Effector memory CD4-positive, alpha-beta T cell (primary cell): ENCODE measurements at regions not wholly inside any gene's neighbourhood (a gene's known extent, or its start where the extent isn't known, plus 50 kb on each side); places are given as distances from the start of the nearest gene placed in this dataset.

Experiments
- DNase-seq, 3 donors: peaks; one replicate each; pipeline ENCODE4 v3.0.0-alpha.2; 2020
- H3K27ac ChIP-seq: 2 replicates; pipeline ENCODE4 v1.7.0; 2013; ENCODE audit warnings: mild to moderate bottlenecking, low read length, moderate library complexity; ENCODE audit not compliant: insufficient read depth, poor library complexity, severe bottlenecking
- H3K27me3 ChIP-seq: replicated peaks from 2 replicates; pipeline ENCODE4 v1.7.0; 2013; ENCODE audit warnings: mild to moderate bottlenecking, low read length; ENCODE audit not compliant: insufficient read depth, control insufficient read depth, poor library complexity, severe bottlenecking
- H3K36me3 ChIP-seq: 2 replicates; pipeline ENCODE4 v1.7.0; 2013; ENCODE audit warnings: mild to moderate bottlenecking, low read length, moderate library complexity; ENCODE audit not compliant: control insufficient read depth, insufficient read depth
- H3K4me1 ChIP-seq: 2 replicates; pipeline ENCODE4 v1.7.0; 2013; ENCODE audit warnings: low read length, mild to moderate bottlenecking; ENCODE audit not compliant: control insufficient read depth, insufficient read depth, poor library complexity, severe bottlenecking
- H3K4me3 ChIP-seq: 2 replicates; pipeline ENCODE4 v1.7.0; 2013; ENCODE audit warnings: low read length, low read depth, mild to moderate bottlenecking; ENCODE audit not compliant: insufficient read depth, poor library complexity, severe bottlenecking
- H3K9me3 ChIP-seq: 2 replicates; pipeline ENCODE4 v1.7.0; 2013; ENCODE audit warnings: mild to moderate bottlenecking, low read length, moderate library complexity; ENCODE audit not compliant: control insufficient read depth

- no peaks in the 10 kb centered on the region for H3K36me3 ChIP-seq
- no peak overlapping the region for H3K27ac ChIP-seq
- no peaks in the 10 kb centered on the region for H3K4me1 ChIP-seq
- DNase-seq: no peak
- no peaks in the 10 kb centered on the region for H3K27me3 ChIP-seq
- H3K9me3 ChIP-seq: no peaks in the 10 kb centered on the region
- no peak overlapping the region for H3K4me3 ChIP-seq
These were observed 74.7 kb downstream of the BUD13 start for GRCh38 chr11:116698080-116698479.

DNA sequence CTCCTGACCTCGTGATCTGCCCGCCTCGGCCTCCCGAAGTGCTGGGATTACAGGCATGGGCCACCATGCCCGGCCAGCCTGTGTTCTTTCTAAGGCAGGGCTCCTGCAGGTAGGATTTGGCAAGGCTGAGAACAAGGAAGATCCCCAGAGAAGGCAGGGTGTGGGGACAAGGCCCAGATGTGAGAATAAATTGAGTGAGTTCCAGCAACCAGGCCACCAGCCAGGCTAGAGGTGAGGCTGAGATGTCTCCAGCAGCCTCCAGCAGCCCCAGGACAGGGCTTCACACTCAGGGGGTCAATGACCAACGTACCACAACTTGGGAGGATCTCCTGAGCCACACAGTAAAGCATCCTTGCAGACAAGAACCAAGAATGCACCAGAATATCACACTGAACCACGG is 75.1 kb downstream of the BUD13 start:
- DNase-seq: no peak
- H3K36me3 ChIP-seq: no peaks in the 10 kb centered on the region
- no peaks in the 10 kb centered on the region for H3K4me1 ChIP-seq
- no peak overlapping the region for H3K27ac ChIP-seq
- no peak overlapping the region for H3K4me3 ChIP-seq
- no peaks in the 10 kb centered on the region for H3K9me3 ChIP-seq
- no peaks in the 10 kb centered on the region for H3K27me3 ChIP-seq

DNA sequence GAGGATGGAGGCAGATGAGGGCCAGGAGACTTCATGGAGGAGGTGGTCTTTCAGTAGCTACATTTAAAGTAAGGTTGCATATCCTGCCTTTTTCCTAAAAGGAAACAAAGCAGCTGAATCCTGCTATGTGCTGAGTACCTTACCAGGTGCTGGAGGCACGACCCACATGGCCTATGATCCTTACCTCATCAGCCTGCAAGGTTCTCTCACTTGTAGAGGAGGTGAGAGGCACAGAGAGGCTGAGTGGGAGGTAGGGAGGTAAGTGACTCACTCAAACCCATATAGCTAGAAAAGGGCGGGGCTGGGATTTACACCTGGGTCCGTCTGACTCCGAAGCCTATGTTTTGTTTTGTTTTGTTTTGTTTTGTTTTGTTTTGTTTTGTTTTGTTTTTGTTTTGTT is 75.8 kb downstream of the BUD13 start:
- Histone ChIP-seq H3K4me3 (no peak overlapping the region), H3K36me3 (no peaks in the 10 kb centered on the region), H3K4me1 (no peaks in the 10 kb centered on the region), H3K27ac (no peak overlapping the region), H3K27me3 (no peaks in the 10 kb centered on the region), H3K9me3 (no peaks in the 10 kb centered on the region)
- no peak for DNase-seq

DNA sequence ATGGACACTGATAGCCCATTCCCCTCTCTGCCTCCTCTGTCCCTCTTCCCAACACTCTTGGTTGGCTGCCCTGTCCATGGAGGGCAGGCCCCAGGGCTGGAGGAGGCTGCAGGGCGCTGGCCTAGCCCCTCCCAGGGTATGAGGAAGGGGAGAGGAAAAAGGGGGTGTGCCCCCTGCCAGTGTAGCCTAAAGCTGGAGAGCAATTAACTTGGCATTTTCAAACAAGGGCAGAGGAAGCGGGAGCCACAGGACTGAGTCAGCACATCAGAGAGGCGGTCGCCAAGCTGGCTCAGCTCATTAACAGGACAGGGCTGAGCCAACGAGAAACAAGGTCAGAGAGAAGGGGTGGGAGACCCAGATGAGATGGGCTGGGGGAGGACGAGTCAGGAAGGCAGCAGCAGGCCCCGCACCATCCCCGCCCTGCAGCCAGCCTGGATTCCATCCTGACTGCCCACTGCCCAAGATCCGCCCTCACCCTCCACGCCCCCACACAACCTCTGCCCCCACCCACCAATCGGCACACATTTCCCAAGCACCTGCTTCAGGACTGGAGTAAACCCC is 76.3 kb downstream of the BUD13 start:
- Histone ChIP-seq H3K27ac (no peak overlapping the region), H3K27me3 (no peaks in the 10 kb centered on the region), H3K4me3 (no peak overlapping the region), H3K36me3 (no peaks in the 10 kb centered on the region), H3K9me3 (no peaks in the 10 kb centered on the region), H3K4me1 (no peaks in the 10 kb centered on the region)
- no peak for DNase-seq

DNA sequence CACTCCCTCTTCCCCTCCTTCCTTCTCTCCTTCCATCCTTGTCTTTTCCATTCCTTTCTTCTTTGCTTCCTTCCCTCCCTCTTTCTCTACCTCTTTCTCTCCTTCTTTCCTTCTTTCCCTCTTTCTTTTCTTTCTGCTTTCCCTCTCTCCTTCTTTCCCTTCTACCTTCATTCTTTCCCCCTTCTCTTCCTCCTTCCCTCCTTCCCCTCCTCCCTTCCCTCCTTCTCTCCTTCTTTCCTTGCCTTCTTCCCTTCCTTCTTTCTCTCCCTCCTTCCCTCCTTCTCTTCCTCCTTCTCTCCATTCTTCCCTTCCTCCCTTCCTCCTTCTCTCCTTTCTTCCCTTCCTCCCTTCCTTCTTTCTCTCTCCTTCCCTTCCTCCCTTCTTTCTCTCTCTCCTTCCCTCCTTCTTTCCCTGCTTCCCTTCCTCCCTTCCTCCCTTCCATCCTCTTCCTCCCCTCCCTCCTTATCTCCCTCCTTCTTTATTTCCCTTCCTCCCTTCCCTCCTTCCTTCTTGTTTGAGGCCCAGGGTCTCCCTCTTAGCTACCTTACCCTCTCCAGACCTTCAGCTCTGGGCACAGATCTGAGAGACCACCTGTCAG is 77.0 kb downstream of the BUD13 start:
- H3K9me3 ChIP-seq: no peaks in the 10 kb centered on the region
- no peak overlapping the region for H3K4me3 ChIP-seq
- no peak for DNase-seq
- no peaks in the 10 kb centered on the region for H3K36me3 ChIP-seq
- no peak overlapping the region for H3K27ac ChIP-seq
- H3K4me1 ChIP-seq: no peaks in the 10 kb centered on the region
- no peaks in the 10 kb centered on the region for H3K27me3 ChIP-seq

GRCh38 chr11:116694815-116695590 is 77.8 kb downstream of the BUD13 start:
- no peak overlapping the region for H3K4me3 ChIP-seq
- no peaks in the 10 kb centered on the region for H3K4me1 ChIP-seq
- H3K9me3 ChIP-seq: no peaks in the 10 kb centered on the region
- H3K27me3 ChIP-seq: no peaks in the 10 kb centered on the region
- no peaks in the 10 kb centered on the region for H3K36me3 ChIP-seq
- DNase-seq: no peak
- H3K27ac ChIP-seq: no peak overlapping the region

- DNase-seq: no peak
- no peaks in the 10 kb centered on the region for H3K4me1 ChIP-seq
- no peak overlapping the region for H3K27ac ChIP-seq
- H3K36me3 ChIP-seq: no peaks in the 10 kb centered on the region
- H3K27me3 ChIP-seq: no peaks in the 10 kb centered on the region
- no peaks in the 10 kb centered on the region for H3K9me3 ChIP-seq
- H3K4me3 ChIP-seq: no peak overlapping the region
These were observed 78.5 kb downstream of the BUD13 start for GRCh38 chr11:116694349-116694725.

DNA sequence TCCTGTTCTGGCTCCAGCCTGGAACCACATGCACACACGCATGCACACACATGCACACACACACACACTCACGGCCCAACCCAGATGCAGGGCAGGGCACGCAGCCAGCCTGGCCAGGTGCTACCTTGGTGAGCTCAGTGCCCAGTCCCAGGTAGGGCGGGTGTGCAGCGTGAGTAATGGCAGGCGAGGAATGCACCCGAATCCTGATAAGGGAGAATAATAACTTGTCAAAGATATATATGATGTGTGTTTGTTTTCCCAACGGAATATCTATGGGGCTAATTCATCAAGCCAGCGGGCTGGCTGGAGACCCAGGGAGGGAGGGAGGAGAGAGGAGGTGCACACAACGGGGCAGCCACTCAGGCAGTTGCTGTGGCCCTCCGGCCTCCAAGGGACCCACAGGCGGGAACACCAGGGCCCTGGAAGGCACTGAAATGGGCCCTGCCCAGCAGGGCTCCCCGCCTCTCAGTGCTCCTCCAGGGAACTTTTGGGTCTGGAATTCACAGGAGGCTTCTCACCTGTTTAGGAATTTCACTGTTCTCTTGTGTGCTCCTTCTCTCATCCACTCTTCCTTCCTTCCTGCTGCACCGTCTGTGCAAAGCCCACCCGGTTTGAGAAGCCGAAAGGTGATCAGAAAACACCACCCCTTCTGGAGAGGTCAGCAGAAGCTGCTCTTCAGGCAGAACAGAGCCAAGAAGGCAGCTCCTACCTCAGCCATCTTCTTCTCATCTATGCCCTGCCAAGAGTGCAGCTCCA is 79.0 kb downstream of the BUD13 start:
- DNase-seq: no peak
- Histone ChIP-seq H3K4me3 (no peak overlapping the region), H3K36me3 (no peaks in the 10 kb centered on the region), H3K4me1 (no peaks in the 10 kb centered on the region), H3K27me3 (no peaks in the 10 kb centered on the region), H3K27ac (no peak overlapping the region), H3K9me3 (no peaks in the 10 kb centered on the region)

DNA sequence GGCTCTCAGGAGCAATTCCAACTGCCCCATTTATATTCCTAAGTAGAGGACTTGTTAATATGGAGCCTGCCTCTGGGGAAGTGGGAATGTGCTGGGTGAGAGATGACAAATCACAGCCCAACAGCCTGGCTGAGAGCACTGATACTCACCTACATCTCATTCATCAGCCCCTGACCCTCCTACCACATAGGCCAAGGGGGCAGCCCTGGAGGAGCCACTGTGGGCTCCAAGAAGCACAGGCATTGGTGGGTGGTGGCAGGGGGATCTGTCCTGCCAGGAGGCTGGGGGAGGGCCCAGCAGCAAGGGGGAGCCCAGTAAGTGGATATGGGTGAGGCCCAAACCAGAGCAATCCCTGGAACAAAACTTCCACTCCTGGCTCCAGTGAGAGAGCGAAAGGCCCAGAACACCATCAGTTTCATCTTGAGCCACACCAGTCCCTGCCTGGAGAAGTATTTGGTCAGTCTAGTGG is 79.7 kb downstream of the BUD13 start:
- Histone ChIP-seq H3K27me3 (no peaks in the 10 kb centered on the region), H3K36me3 (no peaks in the 10 kb centered on the region), H3K27ac (no peak overlapping the region)

More for the DNA sequence above, 79.7 kb downstream of the BUD13 start:
- H3K4me3 ChIP-seq: no peak overlapping the region
- no peaks in the 10 kb centered on the region for H3K9me3 ChIP-seq
- DNase-seq: no peak
- no peaks in the 10 kb centered on the region for H3K4me1 ChIP-seq
